Activated CD4-positive, alpha-beta memory T cell treated with anti-CD3 and anti-CD28 coated beads, Interleukin-2, amount 10 ng/mL, durations not matched to agents 7 days and 5 days (primary cell): ENCODE measurements at regions not wholly inside any gene's neighbourhood (a gene's known extent, or its start where the extent isn't known, plus 50 kb on each side); places are given as distances from the start of the nearest gene placed in this dataset.
"Not testable (repeated sequence)": the region's sequence is repeated elsewhere in the genome, so short reads cannot be mapped to it uniquely, and the experiment has no call there.

Experiments
- CTCF ChIA-PET: fragments of 350-600 bp; sonication (Branson Sonifier 250); formaldehyde crosslinking; loops from one replicate; lab custom pipeline; 2021; ENCODE audit warnings: antibody characterized with exemption, inconsistent platforms; lab: Charles Lee
- POLR2A ChIA-PET: fragments of 350-600 bp; sonication (Branson Sonifier 250); formaldehyde crosslinking; loops from one replicate; lab custom pipeline; 2021; ENCODE audit warnings: antibody characterized with exemption; lab: Charles Lee
- DNase-seq: peaks from one replicate; pipeline ENCODE4 v3.0.0-alpha.2; 2020
- H3K27ac Mint-ChIP-seq: one replicate; pipeline ENCODE4 v1.8.0; 2021; ENCODE audit warnings: mild to moderate bottlenecking, mixed read lengths
- H3K27me3 Mint-ChIP-seq: one replicate; pipeline ENCODE4 v1.8.0; 2021; ENCODE audit warnings: mixed read lengths
- H3K36me3 Mint-ChIP-seq: one replicate; pipeline ENCODE4 v1.8.0; 2021; ENCODE audit warnings: low read depth, mixed read lengths
- H3K4me1 Mint-ChIP-seq: one replicate; pipeline ENCODE4 v1.8.0; 2021; ENCODE audit warnings: mixed read lengths
- H3K4me3 Mint-ChIP-seq: one replicate; pipeline ENCODE4 v1.8.0; 2021; ENCODE audit warnings: mild to moderate bottlenecking, mixed read lengths
- H3K9me3 Mint-ChIP-seq: one replicate; pipeline ENCODE4 v1.8.0; 2021; ENCODE audit warnings: mixed read lengths

GRCh38 chr10:33588974-33589600 is 254.6 kb upstream of the NRP1 start:
- no peak for DNase-seq
- ChIA-PET CTCF (no interaction called here), POLR2A (no interaction called here)
- H3K27me3 Mint-ChIP-seq: peaks cover 2% of the 10 kb centered on the region
- no peaks in the 10 kb centered on the region for H3K36me3 Mint-ChIP-seq
- no peak overlapping the region for H3K4me3 Mint-ChIP-seq
- no peaks in the 10 kb centered on the region for H3K9me3 Mint-ChIP-seq
- H3K4me1 Mint-ChIP-seq: no peaks in the 10 kb centered on the region
- no peak overlapping the region for H3K27ac Mint-ChIP-seq

GRCh38 chr10:33584596-33584995 is 250.1 kb upstream of the NRP1 start:
- H3K9me3 Mint-ChIP-seq, POLR2A ChIA-PET, H3K4me1 Mint-ChIP-seq, H3K4me3 Mint-ChIP-seq, H3K36me3 Mint-ChIP-seq, H3K27me3 Mint-ChIP-seq, CTCF ChIA-PET, DNase-seq, H3K27ac Mint-ChIP-seq: not testable (repeated sequence)

GRCh38 chr10:33579996-33580395 is 245.5 kb upstream of the NRP1 start:
- CTCF ChIA-PET: interaction anchor here (0.5 kb wide), 1 partner anchor 703 kb away, joined by 3 read pairs; no protein-coding TSS in a partner anchor
- Mint-ChIP-seq H3K4me1 (no peaks in the 10 kb centered on the region), H3K27me3 (peaks cover 2% of the 10 kb centered on the region)

GRCh38 chr10:33573606-33574005 is 239.1 kb upstream of the NRP1 start:
- Mint-ChIP-seq H3K36me3 (no peaks in the 10 kb centered on the region), H3K27ac (no peak overlapping the region), H3K4me1 (no peaks in the 10 kb centered on the region), H3K9me3 (no peaks in the 10 kb centered on the region), H3K27me3 (peaks cover 3% of the 10 kb centered on the region), H3K4me3 (no peak overlapping the region)
- POLR2A ChIA-PET: no interaction called here
- CTCF ChIA-PET: no interaction called here
- no peak for DNase-seq

More at GRCh38 chr10:33579996-33580395, 245.5 kb upstream of the NRP1 start:
- Mint-ChIP-seq H3K36me3 (no peaks in the 10 kb centered on the region), H3K9me3 (no peaks in the 10 kb centered on the region), H3K27ac (no peak overlapping the region), H3K4me3 (no peak overlapping the region)
- POLR2A ChIA-PET: no interaction called here
- DNase-seq: no peak

- CTCF ChIA-PET: no interaction called here
- Mint-ChIP-seq H3K27ac (no peak overlapping the region), H3K4me3 (no peak overlapping the region), H3K36me3 (no peaks in the 10 kb centered on the region), H3K27me3 (peaks cover 6% of the 10 kb centered on the region), H3K4me1 (no peaks in the 10 kb centered on the region), H3K9me3 (no peaks in the 10 kb centered on the region)
- POLR2A ChIA-PET: no interaction called here
- DNase-seq: no peak
Observed at GRCh38 chr10:33571616-33572015, 237.1 kb upstream of the NRP1 start.

- Mint-ChIP-seq H3K4me3 (no peak overlapping the region), H3K27ac (no peak overlapping the region), H3K9me3 (no peaks in the 10 kb centered on the region), H3K4me1 (no peaks in the 10 kb centered on the region), H3K36me3 (no peaks in the 10 kb centered on the region), H3K27me3 (peaks cover 9% of the 10 kb centered on the region)
- ChIA-PET POLR2A (no interaction called here), CTCF (no interaction called here)
- DNase-seq: no peak
Observed at GRCh38 chr10:33570495-33570894, 236.0 kb upstream of the NRP1 start.

GRCh38 chr10:33569702-33570101 is 235.2 kb upstream of the NRP1 start:
- Mint-ChIP-seq H3K9me3 (no peaks in the 10 kb centered on the region), H3K4me1 (no peaks in the 10 kb centered on the region), H3K27ac (no peak overlapping the region), H3K36me3 (no peaks in the 10 kb centered on the region), H3K4me3 (no peak overlapping the region), H3K27me3 (peaks cover 9% of the 10 kb centered on the region)
- POLR2A ChIA-PET: no interaction called here
- DNase-seq: no peak
- CTCF ChIA-PET: no interaction called here

GRCh38 chr10:33566426-33566825 is 232.0 kb upstream of the NRP1 start:
- peaks cover 10% of the 10 kb centered on the region for H3K27me3 Mint-ChIP-seq
- no peak overlapping the region for H3K4me3 Mint-ChIP-seq
- POLR2A ChIA-PET: no interaction called here
- CTCF ChIA-PET: no interaction called here
- no peak for DNase-seq
- no peaks in the 10 kb centered on the region for H3K9me3 Mint-ChIP-seq
- H3K27ac Mint-ChIP-seq: no peak overlapping the region
- no peaks in the 10 kb centered on the region for H3K4me1 Mint-ChIP-seq
- H3K36me3 Mint-ChIP-seq: no peaks in the 10 kb centered on the region

GRCh38 chr10:33566001-33566400 is 231.5 kb upstream of the NRP1 start:
- ChIA-PET POLR2A (no interaction called here), CTCF (no interaction called here)
- no peak overlapping the region for H3K27ac Mint-ChIP-seq
- no peaks in the 10 kb centered on the region for H3K4me1 Mint-ChIP-seq
- H3K9me3 Mint-ChIP-seq: no peaks in the 10 kb centered on the region
- H3K27me3 Mint-ChIP-seq: peaks cover 10% of the 10 kb centered on the region
- H3K36me3 Mint-ChIP-seq: no peaks in the 10 kb centered on the region
- no peak overlapping the region for H3K4me3 Mint-ChIP-seq
- no peak for DNase-seq

GRCh38 chr10:33565231-33565630 is 230.8 kb upstream of the NRP1 start:
- ChIA-PET POLR2A (no interaction called here), CTCF (no interaction called here)
- H3K4me3 Mint-ChIP-seq: no peak overlapping the region
- DNase-seq: no peak
- no peaks in the 10 kb centered on the region for H3K9me3 Mint-ChIP-seq
- H3K36me3 Mint-ChIP-seq: no peaks in the 10 kb centered on the region
- H3K27me3 Mint-ChIP-seq: peaks cover 7% of the 10 kb centered on the region
- no peak overlapping the region for H3K27ac Mint-ChIP-seq
- H3K4me1 Mint-ChIP-seq: no peaks in the 10 kb centered on the region

GRCh38 chr10:33559105-33559504 is 224.6 kb upstream of the NRP1 start:
- Mint-ChIP-seq H3K4me1 (no peaks in the 10 kb centered on the region), H3K27me3 (peaks cover 2% of the 10 kb centered on the region), H3K27ac (no peak overlapping the region), H3K36me3 (no peaks in the 10 kb centered on the region), H3K4me3 (no peak overlapping the region), H3K9me3 (no peaks in the 10 kb centered on the region)
- ChIA-PET POLR2A (no interaction called here), CTCF (no interaction called here)
- no peak for DNase-seq

- no peak for DNase-seq
- Mint-ChIP-seq H3K27me3 (peaks cover 2% of the 10 kb centered on the region), H3K36me3 (no peaks in the 10 kb centered on the region), H3K27ac (no peak overlapping the region), H3K4me3 (no peak overlapping the region), H3K9me3 (no peaks in the 10 kb centered on the region), H3K4me1 (no peaks in the 10 kb centered on the region)
- ChIA-PET POLR2A (no interaction called here), CTCF (no interaction called here)
Observed at GRCh38 chr10:33557313-33557712, 222.8 kb upstream of the NRP1 start.

GRCh38 chr10:33556620-33557019 is 222.2 kb upstream of the NRP1 start:
- Mint-ChIP-seq H3K4me1 (no peaks in the 10 kb centered on the region), H3K9me3 (no peaks in the 10 kb centered on the region), H3K27ac (no peak overlapping the region), H3K4me3 (no peak overlapping the region), H3K27me3 (peaks cover 2% of the 10 kb centered on the region), H3K36me3 (no peaks in the 10 kb centered on the region)
- ChIA-PET POLR2A (no interaction called here), CTCF (no interaction called here)
- no peak for DNase-seq

GRCh38 chr10:33556103-33556502 is 221.6 kb upstream of the NRP1 start:
- H3K27me3 Mint-ChIP-seq: peaks cover 2% of the 10 kb centered on the region
- ChIA-PET POLR2A (no interaction called here), CTCF (no interaction called here)
- H3K4me1 Mint-ChIP-seq: no peaks in the 10 kb centered on the region
- H3K9me3 Mint-ChIP-seq: no peaks in the 10 kb centered on the region
- H3K36me3 Mint-ChIP-seq: no peaks in the 10 kb centered on the region
- H3K27ac Mint-ChIP-seq: no peak overlapping the region
- no peak overlapping the region for H3K4me3 Mint-ChIP-seq
- DNase-seq: no peak
